ENCODE measurements at regions not wholly inside any gene's neighbourhood (a gene's known extent, or its start where the extent isn't known, plus 50 kb on each side); places are given as distances from the start of the nearest gene placed in this dataset.
A peak's percentile ranks its signal among the peaks of the same experiment; 100 is the strongest.

DNA sequence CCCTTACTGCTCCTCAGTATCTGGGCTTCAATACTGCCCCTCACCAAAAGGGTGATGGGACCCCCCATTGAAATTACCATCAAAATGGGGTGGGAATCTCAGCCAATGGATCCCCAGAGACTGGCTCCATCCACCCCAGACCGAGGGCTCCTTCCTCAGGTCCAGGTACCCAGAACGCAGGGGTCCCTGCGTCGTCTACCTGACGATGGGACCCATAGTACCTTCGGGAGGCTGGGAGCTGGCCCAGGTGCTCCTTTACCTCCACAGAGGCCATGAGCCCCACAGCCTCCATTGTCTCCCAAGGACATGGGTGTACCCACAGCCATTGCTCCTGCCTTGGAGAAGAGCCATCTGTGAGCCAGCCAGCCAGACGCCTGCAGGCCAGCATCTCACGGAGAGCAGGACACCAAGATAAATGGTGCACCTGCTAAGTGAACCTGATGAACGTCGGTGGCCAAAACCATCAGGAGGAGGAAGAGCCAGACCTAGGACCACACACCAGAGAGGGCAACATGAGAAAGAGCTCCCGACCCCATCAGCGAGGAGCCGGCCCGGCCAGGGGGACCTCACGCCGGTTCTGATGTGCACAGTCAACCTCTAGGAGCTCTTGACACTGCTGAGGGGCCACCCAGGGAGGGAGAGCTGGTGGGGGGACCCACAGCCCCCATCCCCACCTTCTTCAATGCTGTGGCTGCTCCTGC is 156.8 kb upstream of the SOX1 start:
- Histone ChIP-seq H3K4me3 (no peak overlapping the region), H3K4me1 (no peaks in the 10 kb centered on the region), H3K27me3 (peaks cover 0 to 8% (median 0%) of the 10 kb centered on the region in 9 donors), H3K27ac (no peak overlapping the region), H3K36me3 (no peaks in the 10 kb centered on the region), H3K9me3 (no peaks in the 10 kb centered on the region)
- no peak for ATAC-seq
- WGBS, 4 donors = 86 to 90% (median 89%) methylated on average over 11 to 16 of the region's 16 CpGs
- DNase-seq = peak in 1 of 5 donors; percentile 4
- intact Hi-C loops (cut with DNase I) = no loop called here
- no peak for TF ChIP-seq POLR2A (IDR thresholded peaks at IDR 0.05)
- TF ChIP-seq, protein P1, sequence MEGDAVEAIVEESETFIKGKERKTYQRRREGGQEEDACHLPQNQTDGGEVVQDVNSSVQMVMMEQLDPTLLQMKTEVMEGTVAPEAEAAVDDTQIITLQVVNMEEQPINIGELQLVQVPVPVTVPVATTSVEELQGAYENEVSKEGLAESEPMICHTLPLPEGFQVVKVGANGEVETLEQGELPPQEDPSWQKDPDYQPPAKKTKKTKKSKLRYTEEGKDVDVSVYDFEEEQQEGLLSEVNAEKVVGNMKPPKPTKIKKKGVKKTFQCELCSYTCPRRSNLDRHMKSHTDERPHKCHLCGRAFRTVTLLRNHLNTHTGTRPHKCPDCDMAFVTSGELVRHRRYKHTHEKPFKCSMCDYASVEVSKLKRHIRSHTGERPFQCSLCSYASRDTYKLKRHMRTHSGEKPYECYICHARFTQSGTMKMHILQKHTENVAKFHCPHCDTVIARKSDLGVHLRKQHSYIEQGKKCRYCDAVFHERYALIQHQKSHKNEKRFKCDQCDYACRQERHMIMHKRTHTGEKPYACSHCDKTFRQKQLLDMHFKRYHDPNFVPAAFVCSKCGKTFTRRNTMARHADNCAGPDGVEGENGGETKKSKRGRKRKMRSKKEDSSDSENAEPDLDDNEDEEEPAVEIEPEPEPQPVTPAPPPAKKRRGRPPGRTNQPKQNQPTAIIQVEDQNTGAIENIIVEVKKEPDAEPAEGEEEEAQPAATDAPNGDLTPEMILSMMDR (IDR thresholded peaks at IDR 0.05) = no peak

DNA sequence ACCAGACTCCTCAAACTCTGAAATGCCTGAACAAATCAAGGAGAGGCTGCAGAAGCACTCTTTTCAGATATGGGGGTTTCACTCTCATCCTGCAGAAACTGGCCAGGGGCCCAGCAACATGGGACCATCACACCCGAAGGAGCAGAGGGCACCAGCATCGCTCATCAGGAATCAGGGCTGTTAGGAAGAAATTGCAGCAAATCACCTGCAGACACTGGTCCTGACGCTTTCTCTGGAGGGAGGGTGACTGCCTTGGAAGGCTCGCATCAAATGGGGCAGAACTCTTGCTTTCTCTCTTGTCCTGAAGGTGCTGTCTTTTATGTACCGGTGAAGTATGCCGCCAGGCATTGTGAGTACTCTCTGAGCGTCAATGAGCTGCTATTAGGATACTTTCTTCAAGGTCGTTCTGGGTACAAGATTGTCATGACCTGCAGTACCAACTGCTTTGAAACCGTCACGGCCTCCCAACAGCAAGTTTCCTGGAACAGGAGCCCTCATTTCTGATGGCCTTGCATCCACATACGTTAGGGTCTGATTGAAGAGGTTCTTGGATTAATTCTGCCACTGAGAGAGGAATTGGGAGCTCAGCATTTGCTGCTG is 155.7 kb upstream of the SOX1 start:
- TF ChIP-seq POLR2A (IDR thresholded peaks at IDR 0.05) = no peak
- TF ChIP-seq, protein P1 (IDR thresholded peaks at IDR 0.05) = no peak
- no peaks in the 10 kb centered on the region for H3K36me3 ChIP-seq
- intact Hi-C loops (cut with DNase I) = no loop called here
- DNase-seq = no peak
- H3K4me3 ChIP-seq = no peak overlapping the region
- no peak for ATAC-seq
- no peak overlapping the region for H3K27ac ChIP-seq
- no peaks in the 10 kb centered on the region for H3K9me3 ChIP-seq
- H3K27me3 ChIP-seq = peaks cover 0 to 8% (median 0%) of the 10 kb centered on the region in 9 donors
- no peaks in the 10 kb centered on the region for H3K4me1 ChIP-seq
- WGBS, 4 donors = 84 to 88% (median 85%) methylated on average over 10 to 11 of the region's 11 CpGs

DNA sequence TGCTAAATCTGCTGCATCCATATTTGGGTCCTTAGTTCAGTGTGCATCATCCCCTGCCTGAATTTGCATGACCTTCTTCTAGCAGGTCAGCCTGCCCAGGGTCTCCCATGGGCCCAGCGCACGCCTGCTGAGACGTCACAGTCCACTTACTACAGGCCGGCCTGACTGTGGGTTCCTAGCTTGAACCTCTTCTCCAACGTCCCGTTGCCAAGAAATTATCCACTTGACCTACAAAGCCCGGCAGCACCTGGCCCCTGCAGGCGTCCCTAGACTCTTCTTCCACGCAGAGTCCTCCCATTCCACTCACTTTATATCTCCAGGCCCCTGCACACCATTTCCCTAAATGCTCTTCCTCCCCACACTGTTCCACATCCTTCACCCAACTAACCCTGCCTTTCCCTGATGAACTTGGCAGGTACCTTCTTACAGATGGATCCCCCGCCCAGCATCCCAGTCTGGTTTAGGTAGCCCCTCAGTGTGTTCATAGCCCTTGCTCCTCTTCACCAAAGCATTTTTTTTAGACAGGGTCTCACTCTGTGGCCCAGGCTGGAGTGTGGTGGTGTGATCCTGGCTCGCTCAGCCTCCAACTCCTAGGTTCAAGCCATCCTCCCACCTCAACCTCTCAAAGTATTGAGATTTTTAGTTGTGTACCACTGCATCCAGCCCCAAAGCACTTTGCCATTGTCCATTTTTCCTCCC is 155.0 kb upstream of the SOX1 start:
- 83 to 86% (median 86%) methylated on average over 11 of the region's 11 CpGs for WGBS, 4 donors
- H3K36me3 ChIP-seq = no peaks in the 10 kb centered on the region
- DNase-seq (no peak), ATAC-seq (no peak)
- no peaks in the 10 kb centered on the region for H3K9me3 ChIP-seq
- H3K4me3 ChIP-seq = no peak overlapping the region
- peaks cover 0 to 8% (median 0%) of the 10 kb centered on the region in 9 donors for H3K27me3 ChIP-seq
- intact Hi-C loops (cut with DNase I) = no loop called here
- TF ChIP-seq POLR2A (IDR thresholded peaks at IDR 0.05) = no peak
- TF ChIP-seq, protein P1 (IDR thresholded peaks at IDR 0.05) = no peak
- H3K4me1 ChIP-seq = no peaks in the 10 kb centered on the region
- no peak overlapping the region for H3K27ac ChIP-seq

DNA sequence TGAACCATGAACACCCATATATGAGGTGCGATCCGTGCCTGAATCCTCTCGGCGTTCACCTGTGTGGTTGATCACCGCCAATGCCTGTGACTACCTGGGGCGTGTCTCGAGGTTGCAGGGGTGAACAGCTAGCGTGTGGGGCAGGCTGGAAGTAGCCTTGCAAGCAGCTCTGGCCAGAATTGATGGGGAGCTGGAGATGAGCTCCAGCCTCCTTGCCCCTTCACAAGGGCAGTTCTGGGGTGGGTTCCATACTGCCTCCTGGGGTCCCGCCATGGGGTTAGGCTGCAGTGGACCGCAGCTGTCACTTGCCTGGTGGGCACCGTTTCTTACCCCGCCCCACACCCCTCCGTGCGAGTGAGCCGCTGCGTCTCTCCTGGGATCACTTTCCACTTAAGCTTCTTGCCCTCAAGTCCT is 154.5 kb upstream of the SOX1 start:
- DNase-seq = peak in 1 of 5 donors; percentile 5
- ATAC-seq = no peak
- H3K27ac ChIP-seq = no peak overlapping the region
- H3K36me3 ChIP-seq = no peaks in the 10 kb centered on the region
- H3K27me3 ChIP-seq = peaks cover 0 to 11% (median 0%) of the 10 kb centered on the region in 9 donors
- H3K4me3 ChIP-seq = no peak overlapping the region
- TF ChIP-seq, protein P1 (IDR thresholded peaks at IDR 0.05) = no peak
- TF ChIP-seq POLR2A (IDR thresholded peaks at IDR 0.05) = no peak
- intact Hi-C loops (cut with DNase I) = no loop called here
- WGBS, 4 donors = 90 to 94% (median 93%) methylated on average over 16 of the region's 16 CpGs
- no peaks in the 10 kb centered on the region for H3K9me3 ChIP-seq
- H3K4me1 ChIP-seq = no peaks in the 10 kb centered on the region
